HEK293T (cell line): ENCODE measurements at regions not wholly inside any gene's neighbourhood (a gene's known extent, or its start where the extent isn't known, plus 50 kb on each side); places are given as distances from the start of the nearest gene placed in this dataset.

Experiments used
- ARNT ChIP-seq: fragments of 450-650 bp; IDR thresholded peaks from 2 replicates; pipeline ENCODE4 v1.6.1; 2017; ENCODE audit warnings: mild to moderate bottlenecking
- BHLHE40 ChIP-seq: fragments of 450-650 bp; IDR thresholded peaks from 2 replicates; pipeline ENCODE4 v1.6.1; 2016; ENCODE audit warnings: mild to moderate bottlenecking, moderate library complexity, borderline replicate concordance
- CTBP1 ChIP-seq: fragments of 450-650 bp; IDR thresholded peaks from 2 replicates; pipeline ENCODE4 v1.6.1; 2016; ENCODE audit warnings: borderline replicate concordance
- ELF4 ChIP-seq: fragments of 450-650 bp; IDR thresholded peaks from 2 replicates; pipeline ENCODE4 v1.6.1; 2017; ENCODE audit warnings: antibody characterized with exemption
- FOXA1 ChIP-seq: fragments of 450-650 bp; IDR thresholded peaks from 2 replicates; pipeline ENCODE4 v1.6.1; 2016; ENCODE audit warnings: mild to moderate bottlenecking
- FOXK2 ChIP-seq: fragments of 450-650 bp; IDR thresholded peaks from 2 replicates; pipeline ENCODE4 v1.6.1; 2016; ENCODE audit warnings: mild to moderate bottlenecking
- FOXM1 ChIP-seq: fragments of 450-650 bp; IDR thresholded peaks from 2 replicates; pipeline ENCODE4 v1.6.1; 2017; ENCODE audit warnings: mild to moderate bottlenecking, borderline replicate concordance
- HDGF ChIP-seq: fragments of 450-650 bp; IDR thresholded peaks from 2 replicates; pipeline ENCODE4 v1.6.1; 2017; ENCODE audit warnings: antibody characterized with exemption, borderline replicate concordance
- L3MBTL2 ChIP-seq: fragments of 450-650 bp; conservative IDR thresholded peaks from 2 replicates; pipeline ENCODE4 v1.6.1; 2016; ENCODE audit warnings: mild to moderate bottlenecking
- LEF1 ChIP-seq: fragments of 450-650 bp; IDR thresholded peaks from 2 replicates; pipeline ENCODE4 v1.6.1; 2017; ENCODE audit warnings: mild to moderate bottlenecking, borderline replicate concordance
- NFRKB ChIP-seq: fragments of 450-650 bp; IDR thresholded peaks from 2 replicates; pipeline ENCODE4 v1.6.1; 2016; ENCODE audit warnings: mild to moderate bottlenecking, moderate library complexity
- PKNOX1 ChIP-seq: fragments of 450-650 bp; IDR thresholded peaks from 2 replicates; pipeline ENCODE4 v1.6.1; 2016
- SUZ12 ChIP-seq: fragments of 450-650 bp; IDR thresholded peaks from 2 replicates; pipeline ENCODE4 v1.6.1; 2016; ENCODE audit warnings: mild to moderate bottlenecking
- ZNF384 ChIP-seq: fragments of 450-650 bp; IDR thresholded peaks from 2 replicates; pipeline ENCODE4 v1.6.1; 2016

GRCh38 chr12:127115468-127116035 is 1151.4 kb upstream of the TMEM132C start:
- TF ChIP-seq FOXA1 = no peak
- no peak for TF ChIP-seq ZNF384
- TF ChIP-seq ELF4 = no peak
- TF ChIP-seq L3MBTL2 = no peak
- no peak for TF ChIP-seq NFRKB
- TF ChIP-seq HDGF = no peak
- TF ChIP-seq SUZ12 = no peak
- no peak for TF ChIP-seq CTBP1
- no peak for TF ChIP-seq PKNOX1
- no peak for TF ChIP-seq BHLHE40
- no peak for TF ChIP-seq FOXM1
- no peak for TF ChIP-seq ARNT
- TF ChIP-seq FOXK2 = no peak
- TF ChIP-seq LEF1 = no peak
